NT2/D1 (cell line): ENCODE measurements at regions not wholly inside any gene's neighbourhood (a gene's known extent, or its start where the extent isn't known, plus 50 kb on each side); places are given as distances from the start of the nearest gene placed in this dataset.

Source experiments
- DNase-seq: peaks from one replicate; pipeline ENCODE4 v3.0.0-alpha.2; 2011; ENCODE audit warnings: low read depth, low spot score
- H3K27me3 ChIP-seq: 2 replicates; pipeline ENCODE4 v1.6.0; 2011; ENCODE audit warnings: mild to moderate bottlenecking; ENCODE audit not compliant: insufficient read length, insufficient read depth
- H3K36me3 ChIP-seq: 2 replicates; pipeline ENCODE4 v1.6.1; 2011; ENCODE audit warnings: mild to moderate bottlenecking, low read length, mixed read lengths; ENCODE audit not compliant: insufficient read depth, insufficient read length
- H3K4me1 ChIP-seq: 2 replicates; pipeline ENCODE4 v1.5.1; 2011; ENCODE audit not compliant: insufficient read depth, insufficient read length
- H3K4me3 ChIP-seq: 2 replicates; pipeline ENCODE4 v1.5.1; 2011; ENCODE audit warnings: low read depth; ENCODE audit not compliant: insufficient read length
- H3K9ac ChIP-seq: 2 replicates; pipeline ENCODE4 v1.6.0; 2011; ENCODE audit warnings: low read depth; ENCODE audit not compliant: insufficient read length
- H3K9me3 ChIP-seq: 2 replicates; pipeline ENCODE4 v1.5.1; 2011; ENCODE audit warnings: mild to moderate bottlenecking, low read length; ENCODE audit not compliant: insufficient read depth
- SUZ12 ChIP-seq: IDR thresholded peaks from 2 replicates; pipeline ENCODE4 v1.6.1; 2011; ENCODE audit not compliant: insufficient read length, insufficient read depth; ENCODE audit errors: extremely low read depth
- YY1 ChIP-seq: IDR thresholded peaks from 2 replicates; pipeline ENCODE4 v1.6.1; 2011; ENCODE audit not compliant: insufficient read length, insufficient read depth
- ZNF274 ChIP-seq: IDR thresholded peaks from 2 replicates; pipeline ENCODE4 v1.6.1; 2011; ENCODE audit warnings: mild to moderate bottlenecking, low read depth, low read length

- Histone ChIP-seq H3K9me3 (no peaks in the 10 kb centered on the region), H3K27me3 (no peaks in the 10 kb centered on the region), H3K4me3 (no peak overlapping the region), H3K9ac (no peak overlapping the region), H3K36me3 (no peaks in the 10 kb centered on the region), H3K4me1 (no peaks in the 10 kb centered on the region)
- DNase-seq, result no peak
- no peak for TF ChIP-seq YY1
- no peak for TF ChIP-seq ZNF274
- no peak for TF ChIP-seq SUZ12
Measured at GRCh38 chrX:145475725-145476124, 228.4 kb downstream of the SPANXN1 start.

DNA sequence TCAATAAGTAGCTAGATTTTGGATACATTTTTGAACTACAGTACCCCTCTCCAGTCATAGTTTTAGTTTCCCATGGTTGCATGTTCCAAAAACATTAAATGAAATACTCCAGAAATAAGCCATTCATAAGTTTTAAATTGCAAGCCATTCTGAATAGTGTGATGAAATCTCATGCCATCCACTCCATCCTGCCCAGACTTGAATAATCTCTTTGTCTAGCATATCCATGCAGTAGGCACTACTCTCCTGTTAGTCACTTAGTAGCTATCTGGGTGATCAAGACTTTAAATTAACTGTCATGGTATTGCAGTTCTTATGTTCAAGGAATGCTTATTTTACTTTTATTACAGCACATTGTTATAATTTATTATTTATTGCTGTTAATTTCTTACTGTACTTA, 237.4 kb downstream of the SPANXN1 start:
- TF ChIP-seq YY1, result no peak
- no peak for TF ChIP-seq SUZ12
- no peak for TF ChIP-seq ZNF274
- Histone ChIP-seq H3K27me3 (no peaks in the 10 kb centered on the region), H3K9ac (no peak overlapping the region), H3K36me3 (no peaks in the 10 kb centered on the region), H3K4me1 (no peaks in the 10 kb centered on the region), H3K9me3 (no peaks in the 10 kb centered on the region), H3K4me3 (no peak overlapping the region)
- no peak for DNase-seq

DNA sequence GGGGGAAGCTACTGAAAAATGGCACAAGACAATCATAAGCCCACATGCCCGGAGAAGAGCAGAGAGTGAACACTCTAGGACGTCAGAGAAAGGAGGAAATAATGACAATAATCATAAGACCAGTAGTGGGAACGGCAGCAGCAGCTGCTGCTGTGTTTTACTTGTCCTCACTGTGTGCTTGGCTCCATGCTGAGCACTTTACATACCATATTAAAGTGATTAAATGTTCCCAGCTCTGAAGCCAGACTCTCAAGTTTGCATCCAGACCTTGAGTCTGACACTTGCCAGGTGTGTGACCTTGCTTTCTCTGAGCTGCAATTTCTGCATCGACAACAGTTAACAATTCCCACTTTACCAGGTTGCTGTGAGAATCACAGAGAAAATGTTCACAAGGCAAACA, 255.4 kb downstream of the SPANXN1 start:
- Histone ChIP-seq H3K9me3 (no peaks in the 10 kb centered on the region), H3K9ac (no peak overlapping the region)

DNA sequence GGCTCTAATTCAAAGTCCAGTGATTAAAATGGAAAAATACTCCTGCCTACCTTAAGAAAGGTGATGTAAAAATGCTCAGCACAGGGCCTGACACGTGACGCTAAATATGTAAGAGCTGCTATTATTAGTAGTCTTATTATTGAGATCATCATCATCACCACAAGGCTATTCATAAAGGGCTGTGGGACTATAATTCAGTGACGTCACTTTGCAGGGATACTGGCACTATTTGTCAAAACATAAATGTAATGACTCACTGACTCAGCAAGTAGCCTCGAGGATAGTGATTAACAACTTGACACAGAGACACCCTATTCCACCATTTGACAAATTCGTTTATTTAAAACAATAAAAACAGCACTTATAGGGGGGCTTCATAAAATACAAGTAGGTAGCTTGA, 258.9 kb downstream of the SPANXN1 start:
- no peak for DNase-seq
- no peaks in the 10 kb centered on the region for H3K4me1 ChIP-seq
- no peaks in the 10 kb centered on the region for H3K27me3 ChIP-seq

More for the DNA sequence above, 255.4 kb downstream of the SPANXN1 start:
- H3K36me3 ChIP-seq, result no peaks in the 10 kb centered on the region
- no peak for TF ChIP-seq ZNF274
- no peak for TF ChIP-seq SUZ12
- no peak for TF ChIP-seq YY1
- no peak overlapping the region for H3K4me3 ChIP-seq
- H3K27me3 ChIP-seq, result no peaks in the 10 kb centered on the region
- no peaks in the 10 kb centered on the region for H3K4me1 ChIP-seq
- DNase-seq, result no peak

DNA sequence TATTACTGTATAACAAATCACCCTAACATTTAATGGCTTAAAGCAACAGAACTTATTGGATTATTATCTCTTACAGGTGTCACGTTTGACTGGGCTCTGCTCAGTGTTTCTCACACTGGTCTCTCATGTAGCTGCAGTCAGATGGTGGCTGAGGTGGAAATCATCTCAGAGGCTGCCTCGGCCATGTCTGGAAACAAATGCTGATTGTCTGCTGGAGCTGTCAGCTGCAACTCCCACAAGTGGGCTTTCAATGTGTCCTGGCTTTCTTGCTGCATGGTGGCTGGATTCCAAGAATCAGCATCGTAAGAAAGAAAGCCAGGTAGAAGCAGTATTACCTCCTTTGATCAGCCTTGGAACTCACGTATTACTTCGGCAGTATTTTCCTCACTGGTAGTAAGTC, 277.6 kb downstream of the SPANXN1 start:
- Histone ChIP-seq H3K27me3 (no peaks in the 10 kb centered on the region), H3K9ac (no peak overlapping the region), H3K4me3 (no peak overlapping the region), H3K4me1 (no peaks in the 10 kb centered on the region), H3K9me3 (no peaks in the 10 kb centered on the region), H3K36me3 (no peaks in the 10 kb centered on the region)
- no peak for DNase-seq
- TF ChIP-seq SUZ12 (no peak), YY1 (no peak), ZNF274 (no peak)

More for the DNA sequence above, 258.9 kb downstream of the SPANXN1 start:
- Histone ChIP-seq H3K9ac (no peak overlapping the region), H3K9me3 (no peaks in the 10 kb centered on the region), H3K36me3 (no peaks in the 10 kb centered on the region), H3K4me3 (no peak overlapping the region)
- TF ChIP-seq YY1, result no peak
- no peak for TF ChIP-seq ZNF274
- TF ChIP-seq SUZ12, result no peak

DNA sequence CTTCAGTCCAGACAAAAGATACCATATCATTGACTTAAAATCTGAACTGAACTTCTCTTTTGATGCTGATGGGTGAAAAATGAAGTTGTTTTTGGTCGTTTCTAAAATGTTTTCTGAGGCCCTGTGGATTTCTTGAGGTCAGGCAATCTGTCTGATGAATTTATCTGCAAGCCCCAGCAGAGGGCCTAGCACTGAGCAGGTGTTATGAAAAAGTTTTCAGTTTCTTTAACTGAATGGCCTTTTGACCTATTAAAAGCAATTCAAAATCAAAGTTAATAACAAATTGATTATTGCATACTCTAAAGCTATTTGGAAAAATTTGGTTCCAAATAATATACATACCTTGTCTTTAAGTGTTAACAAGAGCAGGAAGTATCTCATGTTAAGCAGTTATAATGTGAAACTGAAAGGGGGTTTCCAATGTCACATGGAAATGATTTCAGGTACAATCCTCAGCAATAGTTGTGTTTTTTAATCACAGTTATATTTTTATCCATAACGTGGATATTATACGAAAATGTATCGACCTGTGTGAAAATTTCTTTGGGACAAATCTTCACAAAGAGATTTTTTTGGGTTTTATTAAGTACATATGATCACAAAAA, 285.0 kb downstream of the SPANXN1 start:
- Histone ChIP-seq H3K27me3 (no peaks in the 10 kb centered on the region), H3K4me3 (no peak overlapping the region), H3K9ac (no peak overlapping the region), H3K36me3 (no peaks in the 10 kb centered on the region), H3K4me1 (no peaks in the 10 kb centered on the region), H3K9me3 (no peaks in the 10 kb centered on the region)
- TF ChIP-seq ZNF274, result no peak
- TF ChIP-seq YY1, result no peak
- no peak for TF ChIP-seq SUZ12
- no peak for DNase-seq

- no peak for DNase-seq
- Histone ChIP-seq H3K9me3 (no peaks in the 10 kb centered on the region), H3K9ac (no peak overlapping the region), H3K4me3 (no peak overlapping the region), H3K27me3 (no peaks in the 10 kb centered on the region), H3K4me1 (no peaks in the 10 kb centered on the region), H3K36me3 (no peaks in the 10 kb centered on the region)
- TF ChIP-seq YY1 (no peak), ZNF274 (no peak), SUZ12 (no peak)
Measured at GRCh38 chrX:145533534-145533933, 284.1 kb upstream of the SLITRK2 start.
